ENCODE measurements at regions not wholly inside any gene's neighbourhood (a gene's known extent, or its start where the extent isn't known, plus 50 kb on each side); places are given as distances from the start of the nearest gene placed in this dataset.
A peak's percentile ranks its signal among the peaks of the same experiment; 100 is the strongest.

GRCh38 chr1:172887162-172887561 is 163.6 kb downstream of the TNFSF18 start:
- DNase-seq (ENCODE audit: low spot score), result no peak

GRCh38 chr1:172893146-172893841 is 157.4 kb downstream of the TNFSF18 start:
- no peak for DNase-seq (ENCODE audit: low spot score)

- no peak for DNase-seq (ENCODE audit: low spot score)
Observed at GRCh38 chr1:172894349-172895049, 156.2 kb downstream of the TNFSF18 start.

GRCh38 chr1:172895050-172895460 is 155.7 kb downstream of the TNFSF18 start:
- no peak for DNase-seq (ENCODE audit: low spot score)

- no peak for DNase-seq (ENCODE audit: low spot score)
Observed at GRCh38 chr1:172895761-172896160, 155.0 kb downstream of the TNFSF18 start.

GRCh38 chr1:172897738-172898137 is 153.0 kb downstream of the TNFSF18 start:
- DNase-seq (ENCODE audit: low spot score), result no peak

GRCh38 chr1:172898866-172899265 is 151.9 kb downstream of the TNFSF18 start:
- DNase-seq (ENCODE audit: low spot score), result no peak

- DNase-seq (ENCODE audit: low spot score), result peak; percentile 20
Observed at GRCh38 chr1:172900376-172900997, 150.3 kb downstream of the TNFSF18 start.

- DNase-seq (ENCODE audit: low spot score), result no peak
Observed at GRCh38 chr1:172902200-172902599, 148.5 kb downstream of the TNFSF18 start.

GRCh38 chr1:172902861-172903381 is 147.8 kb downstream of the TNFSF18 start:
- no peak for DNase-seq (ENCODE audit: low spot score)

- DNase-seq (ENCODE audit: low spot score), result no peak
Observed at GRCh38 chr1:172903581-172904220, 147.0 kb downstream of the TNFSF18 start.

- DNase-seq (ENCODE audit: low spot score), result no peak
Observed at GRCh38 chr1:172905452-172905851, 145.3 kb downstream of the TNFSF18 start.

GRCh38 chr1:172906778-172907592 is 143.8 kb downstream of the TNFSF18 start:
- no peak for DNase-seq (ENCODE audit: low spot score)

- DNase-seq (ENCODE audit: low spot score), result no peak
Observed at GRCh38 chr1:172907834-172908326, 142.9 kb downstream of the TNFSF18 start.

- no peak for DNase-seq (ENCODE audit: low spot score)
Observed at GRCh38 chr1:172909606-172910326, 141.0 kb downstream of the TNFSF18 start.

- no peak for DNase-seq (ENCODE audit: low spot score)
Observed at GRCh38 chr1:172912765-172913260, 137.9 kb downstream of the TNFSF18 start.

GRCh38 chr1:172914501-172915144 is 136.1 kb downstream of the TNFSF18 start:
- DNase-seq (ENCODE audit: low spot score), result no peak

- DNase-seq (ENCODE audit: low spot score), result no peak
Observed at GRCh38 chr1:172915271-172915670, 135.5 kb downstream of the TNFSF18 start.

GRCh38 chr1:172916116-172916515 is 134.6 kb downstream of the TNFSF18 start:
- no peak for DNase-seq (ENCODE audit: low spot score)

GRCh38 chr1:172917972-172918371 is 132.8 kb downstream of the TNFSF18 start:
- no peak for DNase-seq (ENCODE audit: low spot score)
